ENCODE measurements at regions not wholly inside any gene's neighbourhood (a gene's known extent, or its start where the extent isn't known, plus 50 kb on each side); places are given as distances from the start of the nearest gene placed in this dataset.
A peak's percentile ranks its signal among the peaks of the same experiment; 100 is the strongest.
"Not testable (repeated sequence)": the region's sequence is repeated elsewhere in the genome, so short reads cannot be mapped to it uniquely, and the experiment has no call there.

DNA sequence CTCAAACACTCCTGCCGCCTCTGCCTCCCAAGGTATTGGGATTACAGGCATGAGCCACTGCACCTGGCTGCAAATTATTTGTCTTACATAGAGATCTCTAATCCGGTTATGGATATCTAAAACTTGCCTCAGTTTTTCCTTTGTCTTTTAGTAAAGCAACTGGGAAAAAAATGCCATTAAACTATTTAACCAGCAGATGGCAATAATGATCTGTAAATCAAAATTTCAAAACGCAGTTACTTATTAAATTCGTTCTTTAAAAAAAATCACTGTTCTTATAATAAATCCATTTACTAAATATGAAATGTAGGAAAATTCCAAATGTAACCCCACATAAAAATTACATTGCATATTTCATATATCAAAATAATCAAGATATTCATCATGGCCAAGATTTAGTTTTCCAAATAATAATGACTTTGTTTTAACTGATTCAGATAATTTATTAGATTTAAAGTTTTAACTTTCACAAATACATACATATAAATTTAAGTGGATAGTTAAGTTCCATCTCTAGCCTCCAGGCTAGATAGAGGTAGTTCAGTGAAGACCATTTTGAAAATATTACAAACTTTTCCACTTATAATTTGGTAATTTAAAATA lies 125.8 kb downstream of the KBTBD2 start:
- not testable (repeated sequence) for FAIRE-seq; DNase-seq (ENCODE audit: insufficient read length, low spot score)

DNA sequence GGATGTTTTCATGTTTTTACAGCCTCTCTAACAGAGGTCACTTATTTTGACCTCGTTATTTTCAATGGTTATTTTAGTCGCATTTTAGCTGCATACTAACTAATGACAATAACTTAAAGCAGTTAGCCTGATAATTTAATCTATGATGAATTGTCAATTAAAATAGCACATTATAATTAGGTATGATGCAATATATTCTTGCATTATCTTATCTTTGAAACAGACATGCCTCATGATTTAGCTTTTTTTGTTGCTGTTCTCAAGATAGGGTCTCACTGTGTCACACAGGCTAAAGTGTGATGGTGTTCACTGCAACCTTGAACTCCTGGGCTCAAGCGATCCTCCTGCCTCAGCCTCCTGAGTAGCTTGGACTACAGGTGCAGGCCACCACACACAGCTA lies 126.4 kb downstream of the KBTBD2 start:
- DNase-seq (ENCODE audit: insufficient read length, low spot score): no peak
- FAIRE-seq: no peak

DNA sequence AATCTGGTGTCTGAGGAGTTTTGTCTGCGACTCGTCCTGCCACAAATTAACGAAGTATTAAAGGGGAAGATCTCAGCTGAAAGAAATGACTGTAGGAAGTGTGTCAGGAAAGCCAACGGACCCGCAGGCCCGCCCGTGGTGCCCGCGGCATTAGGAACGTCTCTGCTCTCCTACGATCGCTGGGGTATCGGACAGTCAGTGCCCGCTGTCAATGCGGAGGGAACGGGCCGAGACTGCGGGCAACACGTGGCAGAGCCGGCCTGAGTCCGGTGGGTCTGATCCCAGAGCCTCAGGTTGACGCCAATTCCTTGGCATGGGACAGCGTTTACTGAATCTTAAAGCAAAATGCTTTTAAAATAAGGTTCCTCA lies 128.7 kb downstream of the KBTBD2 start:
- FAIRE-seq: no peak

DNA sequence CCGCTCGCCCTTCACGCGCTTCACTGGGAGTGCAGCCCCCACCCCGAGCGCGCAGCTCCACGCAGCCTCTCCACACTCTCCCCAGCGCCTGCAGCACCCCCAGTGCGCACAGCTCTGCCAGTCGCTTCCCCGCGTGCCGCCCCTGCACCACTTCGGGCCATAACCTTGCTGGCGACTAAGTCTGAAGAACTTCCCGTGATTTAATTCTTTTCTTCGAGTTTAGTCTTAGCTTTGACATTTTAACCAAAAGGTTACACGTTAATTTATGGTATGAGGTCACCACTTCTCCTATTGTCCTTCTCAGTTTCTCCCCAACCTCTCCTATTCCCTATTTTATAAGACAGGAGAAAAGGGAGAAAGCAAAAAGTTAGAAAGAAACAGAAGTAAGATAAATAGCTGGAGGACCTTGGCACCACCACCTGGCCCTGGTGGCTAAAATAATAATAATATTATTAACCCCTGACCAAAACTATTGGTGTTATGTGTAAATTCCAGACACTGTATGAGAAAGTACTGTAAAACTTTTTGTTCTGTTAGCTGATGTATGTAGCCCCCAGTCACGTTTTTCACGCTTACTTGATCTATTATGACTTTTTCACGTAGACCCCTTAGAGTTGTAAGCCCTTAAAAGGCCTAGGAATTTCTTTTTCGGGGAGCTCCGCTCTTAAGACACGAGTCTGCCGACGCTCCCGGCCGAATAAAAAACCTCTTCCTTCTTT lies 129.2 kb downstream of the KBTBD2 start:
- FAIRE-seq; DNase-seq (ENCODE audit: insufficient read length, low spot score): not testable (repeated sequence)

More for the DNA sequence above, 128.7 kb downstream of the KBTBD2 start:
- DNase-seq (ENCODE audit: insufficient read length, low spot score): no peak

DNA sequence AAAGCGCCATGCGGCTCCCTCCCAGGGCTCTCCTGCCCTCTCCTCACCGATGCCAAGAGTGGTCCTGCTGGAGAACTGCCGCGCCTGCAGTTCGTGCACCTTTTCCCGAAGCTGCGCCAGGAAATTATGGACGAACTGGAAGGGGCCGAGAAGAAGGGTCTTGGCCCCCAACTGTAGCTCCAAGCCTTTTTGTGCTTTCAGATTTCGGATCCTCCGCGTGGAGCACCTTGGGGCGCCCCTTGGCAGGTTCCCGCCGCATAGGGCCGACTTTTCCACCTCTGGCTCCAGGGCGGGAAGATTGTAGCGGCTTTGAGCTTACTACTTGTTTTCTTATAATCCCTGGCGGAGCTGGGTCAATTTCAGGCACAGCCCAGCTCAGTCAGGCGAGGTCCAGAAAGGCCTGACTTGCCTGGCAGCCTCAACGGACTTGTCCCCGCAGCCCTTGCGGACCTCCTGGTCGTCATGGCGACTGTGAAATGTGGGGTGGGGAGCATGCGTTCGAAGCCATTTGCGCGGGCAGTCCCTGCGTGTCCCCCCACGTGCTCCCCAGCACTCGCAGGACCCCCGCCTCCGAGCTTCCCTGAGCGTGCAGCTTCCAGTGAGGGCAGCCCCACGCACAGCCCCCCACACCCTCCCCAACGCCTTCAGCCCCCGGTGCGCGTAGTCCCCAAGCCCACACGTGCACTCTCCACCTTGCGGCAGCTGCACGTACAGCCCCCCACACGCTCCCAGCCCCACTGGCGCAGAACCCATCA lies 129.9 kb downstream of the KBTBD2 start:
- DNase-seq (ENCODE audit: insufficient read length, low spot score): no peak
- no peak for FAIRE-seq

DNA sequence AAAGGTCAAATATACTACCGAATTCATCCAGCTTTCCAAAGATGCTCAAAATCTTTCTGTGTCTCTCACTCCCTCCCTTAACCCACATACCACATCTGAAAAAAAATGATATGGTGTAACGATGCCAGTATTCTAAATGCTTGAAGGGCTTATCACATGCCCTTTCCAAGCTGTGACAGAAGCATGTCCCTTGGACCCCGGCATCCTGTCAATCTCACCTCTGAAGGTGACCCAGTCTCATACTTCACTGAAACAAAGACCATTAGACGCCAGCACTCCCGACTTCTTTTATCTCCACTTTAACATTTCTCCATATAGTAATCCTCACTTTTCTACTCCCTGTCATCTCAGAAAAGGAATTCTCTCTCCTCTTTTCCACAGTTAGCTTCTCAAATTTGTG lies 130.8 kb downstream of the KBTBD2 start:
- not testable (repeated sequence) for FAIRE-seq; DNase-seq (ENCODE audit: insufficient read length, low spot score)

DNA sequence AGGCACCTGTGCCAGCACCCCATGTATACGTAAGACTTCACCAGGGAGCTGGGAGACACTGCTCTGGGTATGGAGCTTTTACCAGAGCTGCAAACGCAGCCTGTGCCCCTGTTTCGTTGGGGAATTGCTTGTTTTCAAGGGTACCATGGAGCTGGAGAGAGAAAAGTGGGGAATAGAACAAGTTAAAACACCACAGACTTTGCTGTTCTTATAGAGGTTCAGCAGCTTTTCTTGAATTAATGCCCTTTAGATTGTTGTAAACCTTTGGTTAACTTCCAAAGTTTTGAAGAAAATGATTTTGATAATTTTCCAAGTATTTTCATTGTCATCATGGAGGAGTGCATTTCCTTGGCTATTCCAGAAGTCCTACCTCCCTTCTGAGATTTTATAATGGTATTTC lies 131.7 kb downstream of the KBTBD2 start:
- not testable (repeated sequence) for FAIRE-seq; DNase-seq (ENCODE audit: insufficient read length, low spot score)

DNA sequence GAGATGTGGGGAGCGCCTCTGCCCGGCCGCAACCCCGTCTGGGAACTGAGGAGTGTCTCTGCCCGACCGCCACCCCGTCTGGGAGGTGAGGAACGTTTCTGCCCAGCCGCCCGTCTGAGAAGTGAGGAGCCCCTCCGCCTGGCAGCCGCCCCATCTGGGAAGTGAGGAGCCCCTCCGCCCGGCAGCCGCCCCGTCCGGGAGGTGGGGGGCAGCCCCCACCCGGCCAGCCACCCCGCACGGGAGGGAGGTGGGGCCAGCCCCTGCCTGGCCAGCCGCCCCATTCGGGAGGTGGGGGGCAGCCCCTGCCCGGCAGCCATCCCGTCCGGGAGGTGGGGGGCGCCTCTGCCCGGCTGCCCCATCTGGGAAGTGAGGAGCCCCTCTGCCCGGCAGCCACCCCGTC lies 137.7 kb downstream of the KBTBD2 start:
- not testable (repeated sequence) for DNase-seq (ENCODE audit: insufficient read length, low spot score); FAIRE-seq

DNA sequence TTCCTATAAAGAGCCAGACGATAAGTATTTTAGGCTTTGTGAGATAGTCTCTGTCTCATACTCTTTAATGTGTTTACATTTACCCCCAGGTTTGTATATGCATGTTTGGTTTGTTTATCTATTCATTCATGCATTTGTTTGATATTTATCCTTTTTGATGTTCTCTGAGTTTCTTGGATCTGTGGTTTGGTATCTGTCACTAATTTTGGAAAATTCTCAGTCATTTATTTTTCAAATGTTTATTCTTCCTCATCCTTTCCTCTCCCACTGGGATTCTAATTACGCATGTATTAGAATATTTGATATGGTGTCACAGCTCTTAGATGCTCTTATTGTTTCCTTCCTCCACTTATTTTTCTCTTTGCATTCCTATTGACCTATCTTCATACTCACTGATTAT lies 143.2 kb downstream of the KBTBD2 start:
- FAIRE-seq; DNase-seq (ENCODE audit: insufficient read length, low spot score): not testable (repeated sequence)

DNA sequence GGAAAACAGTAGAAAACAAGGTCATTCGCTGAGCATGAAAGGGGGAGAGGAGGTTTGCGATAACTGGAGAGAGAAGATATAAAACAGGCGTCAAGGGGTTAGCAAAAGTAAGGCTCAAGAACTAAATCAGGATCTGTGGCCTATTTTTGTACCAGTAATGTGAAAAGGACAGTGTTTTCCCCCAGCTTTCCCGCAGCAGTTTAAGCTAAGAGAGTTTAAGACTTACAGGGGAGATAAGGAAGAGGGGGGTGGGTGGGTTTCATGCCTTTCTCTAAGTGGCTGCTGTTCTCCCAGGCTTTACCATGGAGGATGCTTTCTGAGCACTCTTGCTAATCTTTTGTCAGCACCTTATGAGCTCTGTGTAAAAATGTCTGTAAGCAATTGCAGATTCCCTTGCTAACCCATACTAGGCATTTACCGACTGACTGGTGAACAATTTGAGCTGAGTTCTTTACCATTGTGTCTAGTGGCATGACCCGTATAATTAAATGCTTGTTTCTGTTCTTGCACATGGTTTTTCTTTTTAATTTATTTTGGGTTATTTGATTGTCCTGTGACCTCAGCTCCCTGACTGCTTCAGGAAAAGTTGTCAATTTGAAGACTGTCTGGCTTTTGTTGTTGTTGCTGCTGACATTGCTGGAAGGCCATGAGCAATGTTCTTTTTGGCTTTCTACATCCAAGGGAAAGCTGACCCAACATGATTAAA lies 144.0 kb downstream of the KBTBD2 start:
- FAIRE-seq; DNase-seq (ENCODE audit: insufficient read length, low spot score): not testable (repeated sequence)

DNA sequence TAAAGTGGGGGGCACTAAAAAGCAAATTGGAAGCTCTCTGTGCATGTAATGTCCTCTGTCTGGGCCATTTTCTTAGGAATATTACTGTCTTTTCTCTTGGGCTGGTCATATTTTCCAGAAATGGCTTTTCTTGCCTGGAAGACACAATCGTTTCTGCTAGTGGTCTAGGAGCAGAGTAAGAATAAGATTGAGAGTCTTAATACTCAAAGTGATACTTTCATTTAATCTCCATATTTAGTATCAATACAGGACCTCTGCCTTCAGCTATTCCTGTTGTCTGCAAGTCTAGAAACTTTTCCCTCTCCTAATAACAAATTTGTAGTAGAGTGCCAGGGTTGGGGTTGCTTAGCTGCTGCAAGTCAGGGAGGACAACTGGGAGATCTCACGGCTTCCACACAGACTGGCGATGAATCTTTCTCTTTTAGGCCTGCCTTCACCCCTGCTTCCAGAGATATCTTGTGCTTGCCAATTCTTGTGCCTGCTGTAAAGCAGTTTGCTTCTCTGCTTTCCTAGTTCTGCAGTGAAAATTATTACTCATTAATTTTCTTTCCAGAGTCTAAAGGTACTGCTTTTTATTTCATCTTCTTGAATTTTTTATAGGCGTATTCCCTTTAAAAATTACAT lies 149.6 kb downstream of the KBTBD2 start:
- not testable (repeated sequence) for FAIRE-seq; DNase-seq (ENCODE audit: insufficient read length, low spot score)

DNA sequence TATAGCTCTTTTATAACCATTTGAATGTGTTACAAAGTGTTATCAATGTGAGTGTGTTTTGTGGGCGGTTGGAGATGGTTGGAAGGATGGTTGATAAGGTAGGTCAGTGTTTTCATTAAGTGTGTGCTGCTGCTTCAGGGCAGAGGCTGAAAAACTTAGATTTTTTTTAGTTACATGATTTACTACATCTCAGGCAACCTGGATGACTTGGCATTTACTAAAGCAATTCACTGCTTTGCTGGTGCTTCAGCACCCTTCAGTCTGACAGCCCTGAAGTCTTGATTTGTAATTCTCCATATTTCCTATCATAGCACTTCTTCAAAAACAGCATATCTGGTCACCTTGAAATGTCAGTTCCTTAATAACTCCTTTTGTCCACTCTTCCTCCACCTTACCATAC lies 151.8 kb downstream of the KBTBD2 start:
- not testable (repeated sequence) for FAIRE-seq

DNA sequence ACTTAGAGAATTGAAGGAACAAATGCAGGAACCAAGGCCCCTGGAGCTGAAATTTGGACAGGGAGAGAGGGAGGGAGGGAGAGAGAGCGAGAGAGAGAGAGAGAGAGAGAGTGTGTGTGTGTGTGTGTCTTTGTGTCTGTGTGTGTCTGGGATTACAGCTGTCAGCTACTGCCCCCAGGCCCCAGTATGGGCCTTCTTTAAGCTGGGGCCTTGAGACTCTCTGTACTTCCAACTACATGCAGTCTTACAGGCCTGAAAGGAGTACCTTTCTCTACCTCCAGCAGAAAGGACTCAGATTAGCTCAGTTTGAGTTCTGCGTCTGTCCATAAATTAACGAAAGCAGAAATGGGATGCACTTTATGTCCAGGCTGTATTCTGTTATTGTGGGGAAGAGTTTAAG lies 153.2 kb downstream of the KBTBD2 start:
- FAIRE-seq; DNase-seq (ENCODE audit: insufficient read length, low spot score): not testable (repeated sequence)

More for the DNA sequence above, 151.8 kb downstream of the KBTBD2 start:
- not testable (repeated sequence) for DNase-seq (ENCODE audit: insufficient read length, low spot score)

DNA sequence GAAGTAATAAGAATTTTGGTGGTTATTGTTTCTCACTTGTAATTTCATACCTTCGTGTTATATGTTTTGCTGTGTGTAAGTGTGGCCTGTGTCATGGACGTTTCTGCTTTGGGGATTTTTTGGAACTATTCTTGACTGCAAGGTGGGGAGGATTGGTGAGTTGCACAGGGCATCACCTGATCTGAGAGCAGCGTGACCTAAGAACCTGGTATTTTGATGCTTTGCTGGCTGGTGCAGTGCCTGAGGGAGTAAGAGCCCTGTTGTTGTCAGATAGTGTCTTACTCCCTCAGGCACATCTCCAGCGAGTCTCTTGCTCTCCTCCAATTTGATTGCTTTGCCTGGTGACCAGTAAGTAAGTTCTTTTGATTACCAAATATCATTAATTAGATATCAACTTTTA lies 158.8 kb downstream of the KBTBD2 start:
- FAIRE-seq; DNase-seq (ENCODE audit: insufficient read length, low spot score): not testable (repeated sequence)

DNA sequence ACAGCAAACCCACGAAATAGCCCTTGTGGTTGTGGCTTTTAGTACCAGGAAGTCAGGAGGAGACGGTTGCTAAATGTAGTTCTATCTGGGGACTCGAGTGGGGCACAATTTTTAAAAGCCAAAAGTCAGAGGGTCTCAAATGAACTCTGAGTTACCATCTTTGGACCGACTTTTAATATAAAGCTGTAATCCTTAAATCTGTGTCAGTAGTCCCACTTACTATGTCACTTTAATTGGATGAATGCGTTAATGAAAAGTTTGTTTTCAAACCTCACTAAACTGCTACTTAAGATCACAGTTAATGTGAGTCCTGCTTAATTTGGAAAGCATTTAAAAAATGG lies 162.3 kb downstream of the KBTBD2 start:
- not testable (repeated sequence) for FAIRE-seq; DNase-seq (ENCODE audit: insufficient read length, low spot score)

DNA sequence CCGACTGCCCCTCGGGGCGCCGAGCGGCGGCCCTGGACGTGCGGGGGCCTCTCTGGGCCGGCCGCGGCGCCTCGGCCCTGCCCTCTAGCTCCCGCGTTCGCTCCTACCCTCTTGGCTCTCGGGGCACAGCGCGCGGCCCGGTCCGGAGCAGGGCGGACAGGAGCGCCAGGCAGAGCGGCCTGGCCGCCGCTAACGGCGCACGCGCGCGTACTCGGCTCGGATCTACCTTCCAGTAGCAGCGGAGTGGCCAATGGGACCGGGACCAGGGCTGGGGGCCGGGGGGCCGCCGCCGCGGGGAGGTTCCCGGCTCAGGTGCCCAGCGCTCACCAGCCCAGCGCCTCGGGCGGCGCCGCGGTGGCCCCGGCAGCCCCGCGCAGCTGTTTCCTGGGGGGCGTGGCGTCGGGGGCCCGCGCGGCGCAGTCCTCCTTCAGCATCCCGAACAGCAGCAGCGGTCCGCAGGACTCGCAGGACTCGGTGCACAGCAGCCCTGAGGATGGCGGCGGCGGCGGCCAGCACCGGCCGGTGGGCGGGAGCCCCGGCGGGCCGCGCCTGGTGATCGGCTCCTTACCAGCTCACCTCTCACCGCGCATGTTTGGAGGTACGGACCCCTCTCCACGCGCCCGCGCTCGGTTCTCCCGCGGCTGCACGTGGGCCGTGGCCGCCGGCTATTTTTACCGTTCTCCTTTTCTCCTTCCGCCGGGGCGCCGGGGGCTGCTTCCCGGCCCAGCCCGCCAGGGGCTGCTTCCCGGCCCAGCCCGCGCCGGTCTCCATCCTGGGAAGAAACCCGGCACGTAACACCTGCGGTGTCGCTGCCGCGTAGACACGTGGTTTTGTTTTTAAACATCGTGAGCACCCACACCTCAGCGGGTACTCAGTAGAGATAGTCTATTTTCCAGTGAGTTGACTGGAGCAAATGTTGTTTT lies 162.9 kb downstream of the KBTBD2 start:
- FAIRE-seq; DNase-seq (ENCODE audit: insufficient read length, low spot score): not testable (repeated sequence)

DNA sequence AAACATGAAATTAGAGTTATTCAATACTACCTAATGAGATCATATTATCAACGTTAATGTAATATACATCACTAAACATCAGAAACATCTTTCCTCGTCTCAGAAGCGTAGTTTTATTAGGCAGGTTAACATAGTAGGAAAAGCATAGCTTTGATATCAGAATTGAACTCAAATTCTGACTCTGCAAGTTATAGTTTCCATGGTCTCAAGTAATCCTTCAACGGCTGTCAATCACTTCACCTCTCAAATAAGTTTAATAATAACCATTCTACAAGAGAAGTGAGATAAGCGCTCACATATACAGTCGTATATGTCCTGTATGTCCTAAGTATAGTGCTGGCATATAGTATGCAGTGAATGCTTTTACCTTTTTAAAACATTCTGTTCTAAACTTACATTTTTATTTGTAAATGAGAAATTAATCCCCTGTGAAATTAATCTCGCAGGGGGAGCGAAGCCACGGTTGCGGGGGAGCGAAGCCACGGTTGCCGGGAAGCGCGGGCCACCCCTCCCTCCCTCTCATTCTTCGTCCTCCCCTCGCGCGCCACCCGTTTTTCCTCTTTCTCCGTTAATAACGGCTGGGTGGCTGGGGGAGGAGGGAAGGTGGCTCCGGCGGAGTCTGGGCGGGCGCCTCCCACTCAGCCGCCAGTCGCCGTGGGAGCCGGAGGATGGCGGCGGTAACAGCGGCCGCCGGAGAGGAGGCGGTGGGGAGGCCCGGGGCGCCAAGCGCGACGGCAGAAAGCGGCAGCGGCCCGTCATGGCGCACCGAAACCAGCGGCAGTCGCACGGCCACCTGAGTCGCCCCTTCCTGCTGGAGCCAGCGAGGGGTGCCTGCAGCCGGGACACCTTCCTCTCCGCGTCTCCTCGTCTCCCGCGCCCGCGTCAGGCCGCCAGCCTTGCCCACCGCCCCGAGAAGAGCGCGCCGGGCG lies 163.8 kb downstream of the KBTBD2 start:
- not testable (repeated sequence) for FAIRE-seq

DNA sequence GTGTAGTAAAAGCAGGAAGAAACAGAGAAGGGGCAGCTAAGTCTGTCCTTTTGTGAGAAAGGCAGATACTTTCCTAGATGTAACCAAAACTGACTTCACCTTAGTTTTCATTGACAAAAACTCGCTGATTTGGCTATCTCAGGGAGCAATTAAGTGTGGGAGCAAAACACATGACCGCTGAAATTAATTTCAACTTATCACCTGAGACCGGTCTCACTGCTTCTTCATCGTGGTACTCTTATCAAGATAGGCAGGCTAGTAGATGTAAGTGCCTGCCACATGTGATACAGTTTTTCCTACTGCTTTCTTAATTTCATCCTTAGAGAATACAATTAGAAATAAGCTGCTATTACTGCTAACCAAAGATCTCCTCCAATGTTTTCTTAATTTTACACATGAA lies 168.7 kb downstream of the KBTBD2 start:
- not testable (repeated sequence) for FAIRE-seq; DNase-seq (ENCODE audit: insufficient read length, low spot score)

More for the DNA sequence above, 163.8 kb downstream of the KBTBD2 start:
- DNase-seq (ENCODE audit: insufficient read length, low spot score): peak; percentile 15

Data from GM19239 (cell line).